ENCODE measurements at regions not wholly inside any gene's neighbourhood (a gene's known extent, or its start where the extent isn't known, plus 50 kb on each side); places are given as distances from the start of the nearest gene placed in this dataset.

GRCh38 chr1:25135909-25136308, 96.4 kb downstream of the SYF2 start:
- DNase-seq, result no peak
- no peaks in the 10 kb centered on the region for H3K4me1 ChIP-seq
- in situ Hi-C loops (cut with MboI; ENCODE audit: low sequenced_read_pairs in 4 of 4), result no loop called here
- no peak overlapping the region for H3K4me3 ChIP-seq
- H3K27ac ChIP-seq, result no peak overlapping the region
- peaks cover 7 to 18% (median 14%) of the 10 kb centered on the region in 3 donors for H3K27me3 ChIP-seq
- intact Hi-C loops (cut with DNase I; ENCODE audit: low total_unique reads), result no loop called here
- H3K36me3 ChIP-seq, result no peaks in the 10 kb centered on the region
- TF ChIP-seq, protein P1, sequence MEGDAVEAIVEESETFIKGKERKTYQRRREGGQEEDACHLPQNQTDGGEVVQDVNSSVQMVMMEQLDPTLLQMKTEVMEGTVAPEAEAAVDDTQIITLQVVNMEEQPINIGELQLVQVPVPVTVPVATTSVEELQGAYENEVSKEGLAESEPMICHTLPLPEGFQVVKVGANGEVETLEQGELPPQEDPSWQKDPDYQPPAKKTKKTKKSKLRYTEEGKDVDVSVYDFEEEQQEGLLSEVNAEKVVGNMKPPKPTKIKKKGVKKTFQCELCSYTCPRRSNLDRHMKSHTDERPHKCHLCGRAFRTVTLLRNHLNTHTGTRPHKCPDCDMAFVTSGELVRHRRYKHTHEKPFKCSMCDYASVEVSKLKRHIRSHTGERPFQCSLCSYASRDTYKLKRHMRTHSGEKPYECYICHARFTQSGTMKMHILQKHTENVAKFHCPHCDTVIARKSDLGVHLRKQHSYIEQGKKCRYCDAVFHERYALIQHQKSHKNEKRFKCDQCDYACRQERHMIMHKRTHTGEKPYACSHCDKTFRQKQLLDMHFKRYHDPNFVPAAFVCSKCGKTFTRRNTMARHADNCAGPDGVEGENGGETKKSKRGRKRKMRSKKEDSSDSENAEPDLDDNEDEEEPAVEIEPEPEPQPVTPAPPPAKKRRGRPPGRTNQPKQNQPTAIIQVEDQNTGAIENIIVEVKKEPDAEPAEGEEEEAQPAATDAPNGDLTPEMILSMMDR (IDR thresholded peaks at IDR 0.05 in 4 of 5, conservative IDR thresholded peaks at IDR 0.05 in 1 of 5), result no peak
- no peak for TF ChIP-seq POLR2A (IDR thresholded peaks at IDR 0.05)
- ATAC-seq, result no peak
- H3K9me3 ChIP-seq, result no peaks in the 10 kb centered on the region

DNA sequence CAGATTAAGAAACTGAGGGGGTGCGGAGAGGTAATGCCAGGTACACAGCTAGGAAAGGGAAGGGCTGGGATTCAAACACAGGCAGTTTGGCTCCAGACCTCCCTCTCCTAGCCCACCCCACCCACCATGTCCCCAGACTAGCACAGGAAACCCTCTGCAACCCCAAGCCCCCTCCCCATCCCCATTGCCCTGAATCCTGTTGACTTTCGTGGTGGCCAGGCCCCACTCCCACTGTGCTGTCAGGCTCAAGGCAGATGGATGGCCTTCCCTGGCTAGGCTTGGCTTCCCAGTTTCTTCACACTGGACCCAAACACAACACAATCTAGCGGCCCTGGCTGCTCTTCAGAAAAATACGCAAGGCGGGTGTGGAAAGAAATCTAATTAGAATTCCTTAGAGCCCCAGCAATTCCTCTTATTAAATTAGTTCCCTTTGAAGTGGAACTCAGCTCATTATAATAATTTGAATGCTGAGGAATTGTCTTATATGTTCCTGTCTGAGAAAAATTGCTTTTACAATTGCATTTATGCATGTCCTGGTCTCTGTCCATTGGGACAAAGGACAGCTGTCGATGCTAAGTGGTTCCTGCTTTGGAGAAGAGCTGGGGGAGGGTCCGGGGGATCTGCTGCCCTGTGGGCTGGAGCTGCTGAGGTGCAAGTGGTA, 97.4 kb downstream of the SYF2 start:
- intact Hi-C loops (cut with DNase I; ENCODE audit: low total_unique reads), result no loop called here

GRCh38 chr1:25134307-25134706, 98.0 kb downstream of the SYF2 start:
- H3K9me3 ChIP-seq, result no peaks in the 10 kb centered on the region
- no peak for DNase-seq
- no peak for TF ChIP-seq POLR2A (IDR thresholded peaks at IDR 0.05)
- TF ChIP-seq, protein P1 (IDR thresholded peaks at IDR 0.05 in 4 of 5, conservative IDR thresholded peaks at IDR 0.05 in 1 of 5), result no peak
- in situ Hi-C loops (cut with MboI; ENCODE audit: low sequenced_read_pairs in 4 of 4) (no loop called here), intact Hi-C loops (cut with DNase I; ENCODE audit: low total_unique reads) (no loop called here)
- H3K27ac ChIP-seq, result no peak overlapping the region
- ATAC-seq, result no peak
- H3K36me3 ChIP-seq, result no peaks in the 10 kb centered on the region
- no peak overlapping the region for H3K4me3 ChIP-seq
- H3K4me1 ChIP-seq, result no peaks in the 10 kb centered on the region
- peaks cover 0 to 10% (median 5%) of the 10 kb centered on the region in 3 donors for H3K27me3 ChIP-seq

More for the DNA sequence above, 97.4 kb downstream of the SYF2 start:
- TF ChIP-seq POLR2A (IDR thresholded peaks at IDR 0.05), result no peak
- TF ChIP-seq, protein P1 (IDR thresholded peaks at IDR 0.05 in 4 of 5, conservative IDR thresholded peaks at IDR 0.05 in 1 of 5), result no peak
- no peaks in the 10 kb centered on the region for H3K4me1 ChIP-seq
- no peaks in the 10 kb centered on the region for H3K36me3 ChIP-seq
- ATAC-seq (no peak), DNase-seq (no peak)
- no peak overlapping the region for H3K27ac ChIP-seq
- in situ Hi-C loops (cut with MboI; ENCODE audit: low sequenced_read_pairs in 4 of 4), result no loop called here
- peaks cover 1 to 11% (median 10%) of the 10 kb centered on the region in 3 donors for H3K27me3 ChIP-seq
- H3K9me3 ChIP-seq, result no peaks in the 10 kb centered on the region
- H3K4me3 ChIP-seq, result no peak overlapping the region

DNA sequence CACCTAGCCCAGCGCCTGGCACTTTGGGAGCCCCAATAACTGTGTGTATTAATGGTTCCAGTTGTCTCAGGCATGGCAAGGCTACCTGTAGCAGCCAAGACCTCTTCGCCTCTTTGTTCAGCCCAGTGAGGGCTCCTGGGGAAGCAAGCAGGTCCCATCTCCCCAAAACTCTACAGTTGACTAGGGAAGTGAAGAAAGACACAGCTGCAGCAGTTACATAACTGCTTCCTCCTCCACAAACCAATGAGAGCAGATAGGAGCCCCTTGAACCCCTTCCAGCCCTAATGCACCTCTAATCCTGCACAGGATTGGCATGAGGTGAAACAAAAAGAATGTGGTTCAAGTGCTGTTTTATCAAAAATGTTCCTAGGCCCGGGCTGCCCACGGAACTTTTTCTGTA, 100.5 kb downstream of the SYF2 start:
- in situ Hi-C loops (cut with MboI; ENCODE audit: low sequenced_read_pairs in 4 of 4) (no loop called here), intact Hi-C loops (cut with DNase I; ENCODE audit: low total_unique reads) (no loop called here)
- DNase-seq, result no peak
- Histone ChIP-seq H3K4me3 (no peak overlapping the region), H3K4me1 (no peaks in the 10 kb centered on the region), H3K9me3 (no peaks in the 10 kb centered on the region), H3K36me3 (no peaks in the 10 kb centered on the region), H3K27ac (no peak overlapping the region), H3K27me3 (no peaks in the 10 kb centered on the region)
- ATAC-seq, result no peak
- TF ChIP-seq, protein P1 (IDR thresholded peaks at IDR 0.05 in 4 of 5, conservative IDR thresholded peaks at IDR 0.05 in 1 of 5), result no peak
- no peak for TF ChIP-seq POLR2A (IDR thresholded peaks at IDR 0.05)

DNA sequence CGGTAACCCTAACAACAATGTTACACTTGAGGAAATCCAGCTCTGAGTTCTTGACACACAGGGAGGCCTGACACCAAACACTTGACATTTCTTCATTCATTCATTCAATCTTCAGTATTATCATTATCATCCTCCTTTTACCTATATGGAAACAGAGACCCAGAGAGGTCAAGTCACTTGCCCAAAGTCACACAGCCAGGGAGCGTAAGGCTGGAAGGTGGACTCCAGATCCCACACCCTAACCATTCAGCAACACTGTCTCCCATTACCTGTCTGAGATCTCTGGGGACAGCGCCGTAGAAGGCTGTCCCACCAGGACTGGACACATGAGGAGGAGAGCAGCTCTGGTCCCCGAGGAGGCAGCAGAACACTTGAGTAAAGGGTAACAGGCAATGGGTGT, 101.4 kb downstream of the SYF2 start:
- no peak for TF ChIP-seq POLR2A (IDR thresholded peaks at IDR 0.05)
- TF ChIP-seq, protein P1 (IDR thresholded peaks at IDR 0.05 in 4 of 5, conservative IDR thresholded peaks at IDR 0.05 in 1 of 5), result no peak
- no peak overlapping the region for H3K4me3 ChIP-seq
- no peak for ATAC-seq

More for the DNA sequence above, 101.4 kb downstream of the SYF2 start:
- Histone ChIP-seq H3K36me3 (no peaks in the 10 kb centered on the region), H3K4me1 (no peaks in the 10 kb centered on the region), H3K27me3 (no peaks in the 10 kb centered on the region), H3K9me3 (no peaks in the 10 kb centered on the region), H3K27ac (no peak overlapping the region)
- DNase-seq, result no peak
- in situ Hi-C loops (cut with MboI; ENCODE audit: low sequenced_read_pairs in 4 of 4), result no loop called here
- intact Hi-C loops (cut with DNase I; ENCODE audit: low total_unique reads), result no loop called here
